ENCODE measurements at regions not wholly inside any gene's neighbourhood (a gene's known extent, or its start where the extent isn't known, plus 50 kb on each side); places are given as distances from the start of the nearest gene placed in this dataset.
"Not testable (repeated sequence)": the region's sequence is repeated elsewhere in the genome, so short reads cannot be mapped to it uniquely, and the experiment has no call there.

DNA sequence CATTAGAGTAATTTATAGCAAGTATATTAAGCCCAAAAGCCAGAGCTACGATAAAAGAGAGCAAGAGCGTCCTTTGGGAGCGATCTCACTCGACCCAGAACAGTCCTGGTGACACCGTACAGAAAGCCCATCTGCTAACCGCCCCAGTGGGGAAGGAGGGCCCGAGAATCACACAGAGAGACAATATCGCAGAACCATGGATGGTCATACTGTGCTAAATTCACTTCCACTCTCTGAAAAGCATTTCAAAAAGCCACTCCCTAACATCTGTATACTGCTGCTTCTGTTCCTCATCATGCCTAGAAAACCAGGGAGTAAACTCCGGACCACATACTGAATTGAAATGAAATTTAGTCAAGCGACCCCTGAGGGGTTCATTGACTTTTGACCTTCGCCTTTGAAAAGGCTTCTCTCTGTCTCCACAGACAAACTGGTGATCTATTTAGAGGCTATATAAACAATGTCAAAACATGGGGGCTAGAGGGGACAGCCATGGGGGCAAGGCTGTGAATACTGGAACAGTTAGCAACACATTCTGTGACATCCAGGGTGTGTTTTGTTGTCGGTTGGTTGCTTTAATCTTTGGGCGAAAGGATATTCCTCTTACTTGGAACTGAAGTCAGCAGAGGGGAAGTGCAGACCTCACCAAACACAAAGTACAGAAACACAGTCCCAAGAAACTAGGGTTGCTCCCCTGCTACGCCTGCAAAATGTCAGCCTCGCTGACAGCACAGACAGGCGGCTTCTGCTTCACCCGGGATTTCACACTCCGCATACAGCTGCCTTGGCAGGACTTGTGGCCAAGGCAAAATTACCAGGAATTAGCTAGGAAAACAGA lies 129.0 kb upstream of the RASGEF1B start:
- no peak for DNase-seq (ENCODE audit: low read depth)

GRCh38 chr4:81599742-81600380 lies 128.2 kb upstream of the RASGEF1B start:
- DNase-seq (ENCODE audit: low read depth) = no peak

DNA sequence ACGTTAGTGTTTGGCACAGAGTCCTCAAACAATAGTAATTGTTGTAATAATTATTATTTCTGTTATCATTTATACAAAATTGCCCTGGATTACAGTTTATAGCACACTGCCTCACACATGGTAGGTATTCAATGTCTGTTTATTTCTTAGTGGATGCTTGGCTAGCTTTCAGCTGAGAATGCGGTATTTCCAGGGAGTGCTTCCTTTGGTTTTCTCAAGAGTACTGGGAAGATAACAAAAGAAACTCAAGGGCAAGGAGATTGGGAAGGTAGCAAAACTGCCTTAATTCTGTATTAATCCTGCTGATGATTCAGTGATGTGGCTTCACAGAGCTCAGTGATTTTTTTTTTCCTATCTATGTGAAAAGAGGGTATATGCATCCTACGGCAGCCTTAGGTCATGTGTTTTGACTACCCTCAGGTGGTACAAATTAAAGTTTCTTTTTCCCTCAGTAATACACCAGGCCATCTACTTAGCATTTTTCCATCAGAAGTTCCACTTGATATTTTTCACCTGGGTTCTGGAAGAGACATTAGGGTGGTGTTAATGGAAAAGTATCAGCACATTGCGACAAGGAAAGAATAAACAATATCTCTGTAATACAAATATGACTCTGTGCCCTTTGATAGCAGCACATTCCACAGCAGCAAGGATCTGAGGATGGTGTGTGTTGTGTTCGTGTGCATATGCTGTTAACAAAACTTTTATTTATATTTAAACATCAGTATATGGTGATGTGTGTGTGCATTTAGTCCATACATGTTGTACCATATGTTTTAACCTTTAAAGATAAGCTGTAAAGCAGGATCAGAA lies 124.3 kb upstream of the RASGEF1B start:
- DNase-seq (ENCODE audit: low read depth) = no peak

GRCh38 chr4:81595287-81595686 lies 123.6 kb upstream of the RASGEF1B start:
- no peak for DNase-seq (ENCODE audit: low read depth)

GRCh38 chr4:81594490-81595159 lies 122.9 kb upstream of the RASGEF1B start:
- DNase-seq (ENCODE audit: low read depth) = no peak

DNA sequence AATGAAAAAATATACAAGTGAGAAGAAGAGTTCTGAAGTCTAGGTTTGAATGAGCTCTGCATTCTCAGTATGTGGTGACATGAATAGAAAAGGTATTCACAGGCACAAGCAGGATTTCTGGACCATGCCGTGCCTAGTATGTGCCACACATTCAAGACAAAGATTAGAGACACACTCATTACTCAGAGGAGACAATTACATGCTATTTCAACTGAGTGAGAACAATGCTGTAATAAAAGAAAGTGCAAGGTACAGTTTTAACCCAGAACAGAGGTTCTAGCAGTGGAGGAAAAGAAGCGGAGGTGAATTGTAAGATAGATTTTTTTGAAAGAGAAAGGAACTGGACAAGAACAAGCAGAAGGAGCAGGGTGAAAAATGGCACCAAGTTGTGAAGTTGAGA lies 121.0 kb upstream of the RASGEF1B start:
- DNase-seq (ENCODE audit: low read depth) = no peak

- no peak for DNase-seq (ENCODE audit: low read depth)
These were observed 118.9 kb upstream of the RASGEF1B start for GRCh38 chr4:81590596-81590995.

DNA sequence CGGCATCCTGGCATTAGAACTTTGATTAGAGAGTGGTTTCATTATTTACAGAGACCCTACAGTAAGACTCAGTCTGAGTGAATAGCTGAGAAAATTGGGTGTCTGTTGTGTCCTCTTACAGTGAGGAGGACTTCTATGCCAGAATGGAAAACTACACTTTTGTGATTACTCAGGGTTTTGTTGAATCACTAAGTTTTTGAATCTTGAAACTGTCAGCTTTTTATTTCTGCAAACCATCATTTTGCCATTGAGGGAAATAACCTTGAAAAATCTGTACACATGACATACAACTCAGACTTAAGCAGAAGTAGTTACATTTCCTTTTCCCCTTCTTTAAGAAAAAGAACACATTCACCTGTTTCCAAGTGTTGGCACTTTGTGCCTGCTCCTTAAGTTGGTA lies 117.6 kb upstream of the RASGEF1B start:
- no peak for DNase-seq (ENCODE audit: low read depth)

GRCh38 chr4:81586706-81587105 lies 115.0 kb upstream of the RASGEF1B start:
- DNase-seq (ENCODE audit: low read depth) = no peak

GRCh38 chr4:81580994-81581374 lies 109.3 kb upstream of the RASGEF1B start:
- DNase-seq (ENCODE audit: low read depth) = not testable (repeated sequence)

DNA sequence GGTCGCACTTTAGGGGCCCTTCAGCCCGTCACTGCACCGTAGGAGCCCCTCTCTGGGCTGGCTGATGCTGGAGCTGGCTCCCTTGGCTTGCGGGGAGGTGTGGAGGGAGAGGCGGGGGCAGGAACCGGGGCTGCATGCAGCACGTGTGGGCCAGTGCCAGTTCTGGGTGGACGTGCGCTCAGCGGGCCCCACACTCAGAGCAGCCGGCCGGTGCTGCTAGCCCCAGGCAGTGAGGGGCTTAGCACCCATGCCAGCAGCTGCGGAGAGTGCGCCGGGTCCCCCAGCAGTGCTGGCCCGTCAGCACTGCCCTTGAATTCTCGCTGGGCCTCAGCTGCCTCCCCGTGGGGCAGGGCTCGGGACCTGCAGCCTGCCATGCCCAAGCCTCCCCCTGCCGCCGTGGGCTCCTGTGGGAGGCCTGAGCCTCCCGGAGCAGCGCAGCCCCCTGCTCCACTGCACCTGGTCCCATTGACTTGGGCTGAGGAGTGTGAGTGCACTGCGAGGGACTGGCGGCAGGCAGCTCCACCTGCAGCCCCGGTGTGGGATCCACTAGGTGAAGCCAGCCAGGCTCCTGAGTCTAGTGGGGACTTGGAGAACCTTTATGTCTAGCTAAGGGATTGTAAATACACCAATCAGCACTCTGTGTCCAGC lies 108.8 kb upstream of the RASGEF1B start:
- DNase-seq (ENCODE audit: low read depth) = no peak

DNA sequence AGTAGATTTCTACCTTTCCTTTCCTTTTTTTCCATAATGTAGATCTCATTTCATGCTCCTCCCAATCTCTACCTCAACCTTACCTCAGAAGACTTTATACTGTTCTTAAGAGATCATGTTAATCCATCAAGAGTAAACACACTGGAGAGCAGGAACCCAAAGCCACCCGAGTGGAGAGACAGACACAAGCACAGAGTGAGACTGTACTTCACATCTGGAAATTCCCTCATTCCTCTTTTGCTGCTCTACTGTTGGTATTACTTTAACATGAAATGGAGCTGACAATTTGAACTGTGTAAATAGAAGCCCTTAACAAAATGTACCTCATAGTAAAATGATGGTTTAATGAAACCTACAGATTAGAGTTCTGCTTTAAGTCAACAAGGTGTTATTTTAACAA lies 105.7 kb upstream of the RASGEF1B start:
- DNase-seq (ENCODE audit: low read depth) = no peak

- no peak for DNase-seq (ENCODE audit: low read depth)
These were observed 103.3 kb upstream of the RASGEF1B start for GRCh38 chr4:81574991-81575390.

DNA sequence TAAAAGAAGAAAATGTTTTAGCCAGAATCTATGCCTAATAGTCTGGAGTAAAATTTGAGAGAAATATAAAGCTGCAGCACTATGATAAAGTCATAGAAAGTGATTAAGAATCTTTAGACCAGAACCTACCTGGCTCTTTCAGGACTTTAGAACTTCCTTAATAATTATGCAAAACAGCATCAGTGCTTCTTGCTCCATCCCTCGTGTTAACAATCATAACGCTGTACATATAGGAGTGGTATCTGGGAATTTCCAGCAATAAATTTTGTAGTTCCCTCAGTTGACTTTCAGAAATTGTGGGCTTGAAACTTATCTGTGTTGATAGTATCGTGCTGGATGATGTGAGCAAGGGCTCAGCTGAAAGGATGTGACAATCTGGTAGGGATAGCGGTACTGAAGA lies 102.1 kb upstream of the RASGEF1B start:
- DNase-seq (ENCODE audit: low read depth) = no peak

DNA sequence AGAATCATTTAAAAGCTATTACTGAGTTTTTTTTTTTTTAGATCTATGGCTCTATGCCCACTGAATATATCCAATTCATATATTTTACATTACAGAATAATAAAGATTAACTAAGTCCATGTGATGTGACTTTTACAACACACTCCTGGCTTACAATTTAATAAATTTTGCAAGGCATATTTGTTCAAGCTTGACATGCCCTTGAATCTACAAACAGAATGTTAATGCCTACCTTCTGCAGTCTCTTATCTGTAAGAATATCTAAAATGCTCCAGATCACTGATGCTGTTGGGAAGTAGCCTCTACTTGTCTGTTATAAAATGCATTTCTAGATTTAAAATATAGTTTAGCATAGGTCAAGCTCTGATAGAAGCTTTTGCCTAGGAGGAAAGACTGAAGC lies 100.7 kb upstream of the RASGEF1B start:
- DNase-seq (ENCODE audit: low read depth) = no peak

- DNase-seq (ENCODE audit: low read depth) = no peak
These were observed 99.4 kb upstream of the RASGEF1B start for GRCh38 chr4:81571105-81571504.

DNA sequence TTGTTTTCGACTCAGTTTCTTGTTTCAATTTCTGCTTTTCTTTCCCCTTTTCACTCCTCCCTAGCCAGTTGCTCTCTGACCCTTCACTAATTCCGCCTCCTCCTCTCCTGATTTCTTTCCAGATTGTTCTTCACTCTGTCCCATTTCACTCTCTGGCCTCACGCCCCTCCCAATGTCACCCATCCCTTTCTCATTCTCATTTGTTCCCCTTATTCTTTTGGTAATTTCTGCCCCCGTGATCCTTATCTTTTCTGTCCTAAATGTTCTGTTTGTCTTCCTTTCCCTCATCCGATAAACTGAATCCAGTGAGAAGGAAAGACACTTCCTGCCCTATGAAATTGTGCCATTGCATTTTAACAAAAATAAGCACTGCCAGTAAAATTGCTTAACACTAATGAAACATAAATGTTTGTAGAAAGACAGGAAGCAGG lies 94.5 kb upstream of the RASGEF1B start:
- no peak for DNase-seq (ENCODE audit: low read depth)

GRCh38 chr4:81565142-81565870 lies 93.6 kb upstream of the RASGEF1B start:
- peak; percentile 25 for DNase-seq (ENCODE audit: low read depth)

DNA sequence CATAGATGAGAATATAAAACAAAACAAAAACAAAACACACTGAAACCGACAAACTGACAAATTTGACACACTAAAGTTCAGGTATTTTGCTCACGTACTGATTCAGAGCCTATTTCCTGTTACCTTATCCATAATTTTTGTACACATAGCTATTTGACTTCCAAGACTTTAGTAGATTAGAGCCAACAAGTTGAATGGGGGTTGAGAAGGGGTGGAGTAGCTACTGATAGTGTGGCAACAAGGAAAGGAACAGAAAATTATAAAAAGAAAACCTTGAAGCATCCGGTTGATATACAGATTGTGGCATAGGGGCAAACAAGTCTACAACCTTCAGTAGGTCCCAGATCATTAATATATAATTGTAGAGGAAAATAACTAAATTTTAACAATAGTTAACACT lies 92.3 kb upstream of the RASGEF1B start:
- no peak for DNase-seq (ENCODE audit: low read depth)

DNA sequence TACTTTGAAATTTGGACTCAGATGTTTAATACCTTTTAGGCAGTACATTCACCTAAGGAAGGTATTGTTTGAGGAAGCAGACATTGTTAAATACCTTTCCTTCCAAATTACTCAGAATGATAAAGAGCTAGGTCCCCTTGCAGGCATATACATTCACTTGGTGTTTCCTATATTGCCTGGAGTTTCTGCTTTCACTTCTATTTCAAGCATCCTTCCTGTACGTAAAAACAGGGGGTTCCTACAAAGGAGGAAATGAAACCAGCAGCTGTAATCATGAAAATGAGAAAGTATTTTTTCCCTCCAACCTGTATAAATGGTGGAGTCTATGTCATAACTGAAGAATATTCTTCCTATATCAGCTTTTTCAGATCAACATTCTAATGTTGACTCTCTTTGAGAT lies 90.4 kb upstream of the RASGEF1B start:
- DNase-seq (ENCODE audit: low read depth) = no peak

GRCh38 chr4:81557306-81557705 lies 85.6 kb upstream of the RASGEF1B start:
- DNase-seq (ENCODE audit: low read depth) = no peak

Data from Daoy (cell line).